Femur (tissue), 1 donor: ENCODE measurements at regions not wholly inside any gene's neighbourhood (a gene's known extent, or its start where the extent isn't known, plus 50 kb on each side); places are given as distances from the start of the nearest gene placed in this dataset.

ENCODE experiments used
- DNase-seq: peaks from one replicate; pipeline ENCODE4 v3.0.0-alpha.2; 2017

DNA sequence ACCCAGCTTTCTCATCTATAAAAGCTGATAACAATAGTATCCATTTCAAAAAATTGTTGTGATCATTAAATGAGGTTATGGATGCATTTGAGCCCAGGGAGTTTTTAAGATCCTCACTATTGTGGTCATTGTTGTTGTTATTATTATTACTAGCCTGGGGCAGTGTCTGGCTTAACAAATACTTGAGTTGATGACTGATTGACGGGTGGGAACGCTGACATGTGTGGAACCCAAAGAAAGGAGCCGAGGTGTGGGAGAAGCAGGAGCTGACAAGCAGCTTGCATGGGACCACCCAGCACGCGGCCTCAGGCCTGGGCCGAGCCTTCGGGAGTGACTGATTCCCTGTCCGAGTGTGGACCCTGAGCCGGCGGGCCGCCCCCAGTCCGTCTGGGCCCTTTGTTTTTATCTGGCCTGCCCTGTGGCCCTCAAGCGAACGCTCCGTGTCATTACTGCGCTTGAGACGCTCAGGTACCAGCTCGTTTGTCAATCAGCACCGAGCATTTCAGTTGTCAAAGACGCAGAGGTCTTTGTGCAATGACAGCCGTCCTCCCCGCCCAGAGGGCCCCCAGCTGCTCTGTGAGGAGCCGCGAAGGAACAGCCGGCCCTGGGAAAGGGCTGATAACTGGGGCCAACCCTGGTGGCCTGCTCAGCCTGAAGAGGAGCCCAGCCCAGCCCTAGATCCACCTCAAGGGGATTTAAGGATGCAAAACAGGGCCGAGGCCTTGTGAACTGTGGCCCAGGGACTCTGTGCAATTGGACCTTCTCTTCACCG, 132.9 kb upstream of the FOXF1 start:
- DNase-seq = no peak

DNA sequence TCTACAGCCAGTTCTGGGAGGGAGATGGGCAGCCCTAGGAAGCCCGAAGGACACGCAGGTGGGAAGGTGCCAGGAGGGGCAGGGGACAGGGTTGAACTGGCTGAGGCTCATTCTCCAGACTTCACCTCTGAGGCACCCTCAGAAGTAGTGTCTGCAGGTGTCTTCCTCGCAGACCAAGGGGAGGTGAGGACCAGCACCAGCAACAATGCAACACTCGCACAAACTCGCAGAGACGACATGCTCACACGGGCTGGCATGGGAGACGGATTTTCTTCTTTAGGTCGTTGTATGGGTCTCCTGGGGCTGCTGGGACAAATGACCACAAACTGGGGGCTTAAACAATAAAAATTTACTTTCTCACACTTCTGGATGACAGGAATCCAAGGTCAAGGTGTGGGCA, 132.2 kb upstream of the FOXF1 start:
- no peak for DNase-seq

DNA sequence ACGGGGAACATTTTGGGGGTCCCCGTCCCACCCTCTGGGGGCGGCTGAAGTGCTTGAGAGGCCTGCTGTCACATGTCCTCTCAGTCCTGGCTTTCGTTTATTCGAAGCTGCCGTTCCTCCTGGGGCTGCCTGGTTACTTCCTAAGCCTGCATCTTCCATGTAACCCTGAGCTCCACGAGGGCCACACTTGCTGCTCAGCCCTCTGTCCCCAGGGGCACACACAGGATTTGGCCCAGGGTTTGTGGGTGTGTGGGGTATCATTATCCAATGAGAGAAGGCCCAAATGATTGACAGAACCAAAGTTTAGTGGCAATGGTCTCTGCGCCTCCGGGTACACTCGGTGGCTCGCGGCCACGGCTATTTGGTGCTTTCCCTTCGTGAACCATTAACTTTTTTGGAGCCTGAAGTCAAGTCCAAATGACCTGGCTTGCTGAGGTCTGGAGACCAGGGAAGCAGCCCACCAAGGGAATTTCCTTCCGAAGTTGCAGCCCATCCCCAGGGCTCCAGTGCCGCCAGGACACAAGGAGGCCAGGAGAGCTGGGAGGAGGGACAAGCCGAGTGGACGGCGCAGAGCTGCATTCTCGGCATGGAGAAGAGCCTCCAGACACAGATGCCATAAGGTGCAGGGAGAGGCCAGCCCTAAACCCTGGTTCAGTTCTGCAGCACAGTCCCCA, 131.4 kb upstream of the FOXF1 start:
- no peak for DNase-seq

GRCh38 chr16:86379505-86379846, 130.9 kb upstream of the FOXF1 start:
- no peak for DNase-seq

DNA sequence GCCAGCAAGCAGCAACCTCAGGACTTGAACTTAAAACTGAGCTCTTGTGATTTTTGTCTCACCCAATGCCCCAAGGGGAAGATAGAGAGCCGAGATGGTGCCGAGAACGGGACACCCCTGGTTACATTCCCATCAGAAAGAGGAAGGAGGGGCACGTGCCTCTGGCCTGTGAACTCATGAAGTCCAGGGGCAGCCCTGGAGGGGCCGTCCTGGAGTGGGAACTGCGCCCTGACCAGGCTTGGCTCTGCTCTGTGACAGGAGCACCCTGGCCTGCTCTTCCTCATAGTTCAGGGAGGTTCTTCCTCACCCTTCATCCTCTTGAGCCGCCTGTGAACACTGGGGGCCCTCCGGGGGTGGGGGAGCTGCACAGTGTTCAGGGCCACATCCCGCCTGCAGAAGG, 130.3 kb upstream of the FOXF1 start:
- no peak for DNase-seq

GRCh38 chr16:86381491-86381890, 128.8 kb upstream of the FOXF1 start:
- no peak for DNase-seq

- no peak for DNase-seq
Observed at GRCh38 chr16:86382067-86382773, 128.1 kb upstream of the FOXF1 start.

DNA sequence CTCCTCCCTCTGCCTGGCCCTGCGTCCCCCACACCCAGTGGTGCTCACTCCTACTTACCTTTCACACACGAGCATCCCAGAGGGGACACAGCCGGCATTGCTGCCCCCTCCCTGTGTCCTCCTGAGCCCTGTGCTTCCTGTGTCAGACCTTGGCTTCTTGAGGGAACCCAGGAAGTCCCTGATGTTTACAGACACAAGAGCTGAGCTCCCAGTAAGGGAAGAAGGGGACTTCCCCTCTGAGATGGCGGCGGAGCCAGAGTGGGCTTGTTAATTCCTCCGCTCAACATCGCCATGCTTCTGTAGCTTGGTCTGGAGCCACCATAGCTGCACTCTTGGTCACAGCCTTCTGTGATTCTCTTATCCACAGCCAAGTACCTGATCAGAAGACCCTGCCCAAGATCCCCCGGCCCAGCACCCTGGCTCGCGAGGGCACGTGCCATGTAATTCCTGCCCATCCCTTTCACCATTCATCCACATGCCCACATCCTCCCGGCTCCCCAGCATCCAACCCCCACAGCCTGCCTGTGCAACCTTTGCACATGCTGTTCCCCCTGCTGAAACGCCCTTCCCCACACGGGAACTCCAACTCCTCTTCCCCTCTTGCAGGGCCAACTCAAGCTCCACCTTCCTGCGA, 127.4 kb upstream of the FOXF1 start:
- no peak for DNase-seq

GRCh38 chr16:86383488-86384262, 126.7 kb upstream of the FOXF1 start:
- no peak for DNase-seq

DNA sequence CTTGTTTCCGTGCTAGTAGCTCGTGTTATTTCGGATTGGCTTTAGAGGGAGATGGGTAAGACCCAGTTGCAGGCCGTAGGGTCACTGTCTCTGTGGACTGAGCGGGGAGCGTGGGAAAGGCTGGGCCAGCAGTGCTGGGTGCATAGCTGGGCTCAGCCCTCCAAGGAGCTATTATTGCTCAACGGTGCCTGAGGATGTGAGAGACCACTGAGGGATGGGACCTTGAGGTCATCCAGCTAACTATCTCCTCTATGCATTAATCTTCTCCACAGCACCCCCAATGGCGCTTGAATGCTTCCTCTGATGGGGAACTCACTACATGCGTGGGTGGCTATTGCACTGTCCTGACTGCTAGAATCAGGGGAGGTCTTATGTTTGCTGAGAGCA, 126.1 kb upstream of the FOXF1 start:
- no peak for DNase-seq

GRCh38 chr16:86384980-86385379, 125.3 kb upstream of the FOXF1 start:
- no peak for DNase-seq

GRCh38 chr16:86387468-86388440, 122.6 kb upstream of the FOXF1 start:
- DNase-seq = no peak

- no peak for DNase-seq
Observed at GRCh38 chr16:86388976-86389375, 121.4 kb upstream of the FOXF1 start.

- DNase-seq = peak; percentile 40
Observed at GRCh38 chr16:86389566-86390328, 120.6 kb upstream of the FOXF1 start.

- no peak for DNase-seq
Observed at GRCh38 chr16:86390335-86390734, 120.0 kb upstream of the FOXF1 start.

- no peak for DNase-seq
Observed at GRCh38 chr16:86391486-86391885, 118.8 kb upstream of the FOXF1 start.

DNA sequence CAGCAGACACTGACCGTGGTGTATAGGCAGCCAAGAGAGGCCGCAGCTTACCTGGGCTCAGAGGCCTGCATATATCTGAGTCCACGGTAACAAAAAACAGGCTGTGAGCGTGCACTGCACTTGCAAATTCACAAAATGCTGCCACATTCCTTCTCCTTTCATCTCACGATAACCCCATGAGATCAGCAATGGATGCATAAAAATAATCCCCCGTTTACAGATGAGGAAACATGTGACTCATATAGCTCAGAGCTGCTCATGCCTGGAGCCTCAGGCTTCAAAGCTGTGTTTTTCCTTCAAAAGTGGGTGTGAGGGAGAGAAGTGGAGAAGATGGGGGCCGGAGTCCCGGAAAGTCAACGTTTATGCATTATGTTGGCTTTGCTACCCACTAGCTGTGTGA, 118.3 kb upstream of the FOXF1 start:
- no peak for DNase-seq

DNA sequence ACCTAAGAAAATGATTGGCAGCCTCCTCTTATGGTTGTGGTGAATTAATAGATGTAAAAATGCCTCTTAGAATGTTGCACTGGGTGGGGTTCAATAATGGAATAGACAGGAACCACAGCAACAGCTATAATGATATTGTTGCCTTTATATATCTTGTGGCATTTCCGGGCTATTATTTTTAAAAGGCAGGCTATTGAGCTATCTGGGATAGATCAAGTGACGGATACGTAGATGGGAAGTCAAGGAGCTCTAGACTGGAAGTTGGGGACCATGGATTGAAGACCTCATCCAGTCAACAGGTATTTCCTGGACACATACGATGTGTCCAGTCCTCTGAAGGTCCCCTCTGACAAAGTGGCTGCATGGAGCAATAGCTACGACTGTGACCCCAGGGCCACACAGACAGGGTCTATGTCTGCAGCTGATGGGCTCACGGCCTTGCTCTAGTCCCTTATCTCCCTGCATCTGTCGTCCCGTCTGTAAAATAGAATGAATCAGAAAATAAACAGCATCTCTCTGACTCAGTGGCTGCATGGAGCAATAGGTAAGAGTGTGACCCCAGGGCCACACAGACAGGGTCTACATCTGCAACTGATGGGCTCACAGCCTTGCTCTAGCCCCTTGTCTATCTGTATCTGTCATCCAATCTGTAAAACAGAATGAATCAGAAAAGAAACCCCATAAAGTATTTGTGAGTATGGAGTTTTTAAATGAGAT, 117.7 kb upstream of the FOXF1 start:
- no peak for DNase-seq

DNA sequence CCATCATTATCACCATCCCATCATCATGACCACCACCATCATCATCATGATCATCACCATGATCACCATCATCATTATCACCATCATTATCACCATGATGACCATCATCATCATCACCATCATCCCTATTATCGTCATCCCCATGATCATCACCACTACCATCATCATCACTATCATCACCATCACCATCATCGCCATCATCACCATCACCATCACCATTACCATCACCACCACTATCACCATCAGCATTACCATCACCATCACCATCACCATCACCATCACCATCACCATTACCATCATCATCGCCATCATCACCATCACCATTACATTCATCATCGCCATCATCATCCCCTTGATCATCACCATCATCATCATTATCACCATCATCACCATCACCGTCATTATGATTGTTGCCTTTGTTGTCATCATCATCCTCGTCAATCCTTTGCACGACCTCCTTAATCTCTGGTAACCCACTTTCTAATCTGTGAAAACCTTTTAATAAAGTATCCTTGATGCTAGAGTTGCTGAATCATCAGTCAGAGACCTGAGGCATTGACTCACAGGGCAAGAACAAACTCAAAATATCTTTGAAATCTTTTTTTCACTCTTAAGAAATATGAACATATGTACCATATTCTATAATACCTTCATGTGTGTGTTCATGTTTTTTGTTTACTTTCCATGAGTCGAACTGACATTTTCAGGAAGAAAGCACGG, 116.3 kb upstream of the FOXF1 start:
- no peak for DNase-seq
